ENCODE measurements at regions not wholly inside any gene's neighbourhood (a gene's known extent, or its start where the extent isn't known, plus 50 kb on each side); places are given as distances from the start of the nearest gene placed in this dataset.

GRCh38 chr1:195495720-195496635 lies 1112.3 kb downstream of the KCNT2 start:
- DNase-seq, result no peak

GRCh38 chr1:195482137-195482536 lies 1126.1 kb downstream of the KCNT2 start:
- DNase-seq, result no peak

- DNase-seq, result no peak
These were observed 1126.9 kb downstream of the KCNT2 start for GRCh38 chr1:195481293-195481692.

GRCh38 chr1:195475568-195475967 lies 1132.7 kb downstream of the KCNT2 start:
- no peak for DNase-seq

- DNase-seq, result no peak
These were observed 1135.9 kb downstream of the KCNT2 start for GRCh38 chr1:195472291-195472690.

- no peak for DNase-seq
These were observed 1141.6 kb downstream of the KCNT2 start for GRCh38 chr1:195466639-195467038.

GRCh38 chr1:195462646-195463045 lies 1145.6 kb downstream of the KCNT2 start:
- no peak for DNase-seq

GRCh38 chr1:195462152-195462551 lies 1146.1 kb downstream of the KCNT2 start:
- DNase-seq, result no peak

GRCh38 chr1:195458365-195458764 lies 1149.9 kb downstream of the KCNT2 start:
- DNase-seq, result no peak

GRCh38 chr1:195450794-195451193 lies 1157.4 kb downstream of the KCNT2 start:
- DNase-seq, result no peak

GRCh38 chr1:195439661-195440060 lies 1168.6 kb downstream of the KCNT2 start:
- DNase-seq, result no peak

GRCh38 chr1:195434566-195435203 lies 1173.6 kb downstream of the KCNT2 start:
- DNase-seq, result no peak

- DNase-seq, result no peak
These were observed 1177.4 kb downstream of the KCNT2 start for GRCh38 chr1:195430826-195431225.

- no peak for DNase-seq
These were observed 1179.3 kb downstream of the KCNT2 start for GRCh38 chr1:195428927-195429326.

GRCh38 chr1:195415584-195415983 lies 1192.7 kb downstream of the KCNT2 start:
- DNase-seq, result no peak

GRCh38 chr1:195394567-195394966 lies 1213.7 kb downstream of the KCNT2 start:
- DNase-seq, result no peak

- DNase-seq, result no peak
These were observed 1232.0 kb downstream of the KCNT2 start for GRCh38 chr1:195376190-195376589.

- no peak for DNase-seq
These were observed 1234.4 kb downstream of the KCNT2 start for GRCh38 chr1:195373856-195374255.

GRCh38 chr1:195345149-195345548 lies 1263.1 kb downstream of the KCNT2 start:
- no peak for DNase-seq

- DNase-seq, result no peak
These were observed 1270.6 kb downstream of the KCNT2 start for GRCh38 chr1:195337646-195338045.

- DNase-seq, result no peak
These were observed 1271.4 kb downstream of the KCNT2 start for GRCh38 chr1:195336812-195337211.

- no peak for DNase-seq
These were observed 1272.7 kb downstream of the KCNT2 start for GRCh38 chr1:195335541-195335940.

- no peak for DNase-seq
These were observed 1276.1 kb downstream of the KCNT2 start for GRCh38 chr1:195332102-195332501.

GRCh38 chr1:195328681-195329080 lies 1279.6 kb downstream of the KCNT2 start:
- DNase-seq, result no peak
